CD4-positive, alpha-beta T cell treated with Interferon gamma for 1 hour (primary cell): ENCODE measurements at regions not wholly inside any gene's neighbourhood (a gene's known extent, or its start where the extent isn't known, plus 50 kb on each side); places are given as distances from the start of the nearest gene placed in this dataset.
"Not testable (repeated sequence)": the region's sequence is repeated elsewhere in the genome, so short reads cannot be mapped to it uniquely, and the experiment has no call there.

Source experiments
- DNase-seq: peaks from one replicate; pipeline ENCODE4 v3.0.0-alpha.2; 2020

DNA sequence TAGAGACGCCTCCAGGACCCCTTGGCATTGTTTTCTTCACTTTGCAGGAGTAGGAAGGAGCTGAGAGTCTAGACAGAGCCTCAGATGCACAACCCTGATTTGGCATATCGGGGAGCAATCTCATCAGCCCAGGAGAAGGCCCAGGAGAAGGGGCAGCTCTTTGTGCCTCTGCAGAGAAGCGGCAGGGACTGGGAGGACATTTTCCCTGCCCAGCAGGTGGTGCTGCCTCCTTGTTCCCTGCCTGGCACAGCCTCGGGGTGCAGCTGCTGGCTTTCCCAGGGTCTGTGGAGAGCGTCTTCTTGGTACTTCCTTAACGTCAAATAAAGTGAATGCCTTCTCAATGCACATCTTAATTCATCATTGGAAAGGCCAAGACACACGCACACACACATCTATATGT, 419.5 kb downstream of the TMEM121 start:
- DNase-seq, result peak; percentile 13

DNA sequence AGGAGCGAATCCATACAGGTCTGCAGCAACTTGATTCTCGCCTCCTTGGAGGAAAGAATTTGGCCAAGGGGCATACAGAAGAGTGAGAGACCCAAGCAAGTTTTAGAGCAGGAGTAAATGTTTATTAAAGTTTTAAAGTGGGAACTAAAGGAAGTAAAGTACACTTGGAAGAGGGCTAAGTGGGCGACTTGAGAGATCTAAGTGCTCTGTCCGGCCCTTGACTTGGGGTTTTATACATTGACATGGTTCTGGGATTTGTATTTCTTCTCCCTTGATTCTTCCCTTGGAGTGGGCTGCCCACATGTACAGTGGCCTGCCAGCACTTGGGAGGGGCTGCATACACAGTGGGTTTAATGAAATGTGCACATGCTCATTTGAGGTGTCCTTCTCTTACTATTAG, 421.2 kb downstream of the TMEM121 start:
- no peak for DNase-seq

DNA sequence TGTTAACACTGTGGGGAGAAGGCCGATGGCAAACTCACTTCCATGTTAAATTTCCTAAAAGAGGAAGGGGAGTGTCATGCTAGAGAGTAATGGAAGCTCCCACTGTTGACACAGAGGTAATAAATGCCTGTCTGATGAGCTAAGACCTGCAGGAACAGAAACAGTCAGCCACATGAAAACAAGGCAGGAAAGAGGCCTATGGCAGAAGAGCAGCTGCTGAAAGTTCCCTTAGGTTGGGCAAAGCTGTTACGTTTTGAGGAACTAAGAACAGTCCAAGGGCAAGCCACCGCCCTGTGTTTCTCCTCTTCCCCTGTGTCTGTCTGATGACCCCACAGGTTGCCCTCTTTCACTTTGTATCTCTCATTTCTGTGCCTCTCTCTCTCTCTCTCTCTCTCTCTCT, 422.6 kb downstream of the TMEM121 start:
- peak; percentile 22 for DNase-seq

DNA sequence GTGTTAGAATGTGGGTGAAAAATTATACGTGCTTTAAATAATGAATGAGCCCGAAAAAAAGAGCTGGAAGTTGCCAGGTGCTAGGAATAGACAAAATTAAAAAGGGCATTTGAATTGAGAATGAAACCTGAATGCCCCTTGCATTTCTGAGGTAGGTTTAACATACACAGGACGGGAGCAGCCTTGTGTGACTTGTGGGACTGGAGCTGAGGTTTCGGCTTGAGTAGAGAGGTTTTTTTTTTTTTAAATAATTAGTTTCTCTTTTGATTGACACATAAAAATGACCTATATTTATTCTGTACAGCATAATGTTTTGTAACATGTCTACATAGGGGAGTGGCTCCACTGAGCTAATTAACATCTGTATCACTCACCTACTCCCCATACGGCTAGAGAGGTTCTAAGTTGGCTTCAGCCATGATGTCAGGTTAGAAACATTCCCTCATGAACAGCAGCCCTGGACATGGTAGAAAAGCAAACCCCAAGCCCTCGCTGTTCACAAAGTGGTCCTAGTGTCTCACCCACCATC, 424.0 kb downstream of the TMEM121 start:
- not testable (repeated sequence) for DNase-seq

DNA sequence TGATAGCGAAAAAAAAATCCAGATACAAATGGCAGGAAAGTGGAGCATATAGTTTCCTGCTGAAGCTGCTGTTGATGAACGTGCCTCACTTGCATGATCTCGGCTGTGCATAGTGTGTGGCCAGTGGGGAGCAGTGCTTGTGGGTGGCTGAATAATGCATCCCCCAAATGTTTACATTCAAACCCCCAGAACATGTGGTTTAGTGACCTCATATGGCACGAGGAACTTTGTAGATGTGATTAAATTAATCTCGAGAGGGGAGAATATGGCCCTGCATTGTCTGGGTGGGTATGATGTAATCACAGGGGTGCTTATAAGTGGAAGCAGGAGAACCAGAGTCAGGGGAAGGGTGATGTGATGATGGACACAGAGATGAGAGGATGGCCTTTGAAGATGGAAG, 425.0 kb downstream of the TMEM121 start:
- no peak for DNase-seq

DNA sequence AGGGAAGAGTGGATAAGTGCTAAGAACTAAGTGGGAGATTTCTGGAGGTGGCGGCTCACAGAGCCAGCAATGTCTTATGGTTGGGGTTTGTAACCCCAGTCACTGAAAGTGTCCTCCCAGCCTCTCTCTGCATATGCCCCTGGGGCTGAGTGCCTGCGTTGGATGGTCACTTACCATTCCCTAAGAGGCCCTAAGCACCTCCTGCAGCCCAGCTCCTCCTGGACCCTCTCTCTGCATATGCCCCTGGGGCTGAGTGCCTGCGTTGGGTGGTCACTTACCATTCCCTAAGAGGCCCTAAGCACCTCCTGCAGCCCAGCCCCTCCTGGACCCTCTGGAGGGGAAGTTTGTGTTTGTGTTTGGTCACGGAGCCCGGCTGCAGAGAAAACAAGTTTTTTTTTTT, 425.8 kb downstream of the TMEM121 start:
- no peak for DNase-seq

DNA sequence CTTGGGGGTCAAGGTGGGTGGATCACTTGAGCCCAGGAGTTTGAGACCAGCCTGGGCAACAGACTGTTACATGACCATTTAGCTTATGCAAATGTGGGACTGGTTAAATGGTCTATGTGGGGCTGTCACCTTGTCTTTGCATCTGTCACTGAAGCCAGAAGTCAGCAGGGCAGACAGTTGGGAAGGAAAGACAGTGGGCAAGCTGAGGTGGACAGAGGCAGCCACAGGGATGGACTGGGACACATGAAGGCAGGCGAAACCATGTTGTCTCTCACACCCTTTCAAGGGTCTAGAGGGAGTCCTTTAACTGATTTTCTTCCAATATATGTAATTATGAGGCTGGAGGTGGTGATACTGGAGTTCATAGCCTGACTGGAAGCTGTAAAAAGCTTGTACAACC, 426.4 kb downstream of the TMEM121 start:
- no peak for DNase-seq

DNA sequence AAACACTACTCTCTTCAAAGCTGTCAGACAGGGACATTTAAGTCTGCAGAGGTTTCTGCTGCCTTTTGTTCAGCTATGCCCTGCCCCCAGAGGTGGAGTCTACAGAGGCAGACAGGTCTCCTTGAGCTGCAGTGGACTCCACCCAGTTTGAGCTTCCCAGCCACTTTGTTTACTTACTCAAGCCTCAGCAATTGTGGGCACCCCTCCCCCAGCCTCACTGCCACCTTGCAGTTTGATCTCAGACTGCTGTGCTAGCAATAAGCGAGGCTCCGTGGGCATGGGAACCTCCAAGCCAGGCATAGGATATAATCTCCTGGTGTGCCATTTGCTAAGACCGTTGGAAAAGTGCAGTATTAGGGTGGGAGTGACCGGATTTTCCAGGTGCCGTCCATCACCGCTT, 435.2 kb downstream of the TMEM121 start:
- DNase-seq, result not testable (repeated sequence)

DNA sequence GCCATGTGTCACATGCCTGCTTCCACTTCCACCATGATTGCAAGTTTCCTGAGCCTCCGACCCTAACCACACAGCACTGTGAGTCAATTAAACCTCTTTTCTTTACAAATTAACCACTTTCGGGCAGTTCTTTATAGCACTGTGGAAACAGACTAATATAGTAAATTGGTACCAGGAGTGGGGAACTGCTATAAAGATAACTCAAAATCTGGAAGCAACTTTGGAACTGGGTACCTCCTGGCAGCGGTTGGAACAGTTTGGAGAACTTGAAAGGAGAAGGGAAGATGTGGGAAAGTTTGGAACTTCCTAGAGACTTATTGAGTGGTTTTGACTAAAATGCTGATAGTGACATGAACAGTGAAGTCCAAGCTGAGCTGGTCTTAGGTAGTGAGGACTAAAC, 436.1 kb downstream of the TMEM121 start:
- DNase-seq, result no peak

DNA sequence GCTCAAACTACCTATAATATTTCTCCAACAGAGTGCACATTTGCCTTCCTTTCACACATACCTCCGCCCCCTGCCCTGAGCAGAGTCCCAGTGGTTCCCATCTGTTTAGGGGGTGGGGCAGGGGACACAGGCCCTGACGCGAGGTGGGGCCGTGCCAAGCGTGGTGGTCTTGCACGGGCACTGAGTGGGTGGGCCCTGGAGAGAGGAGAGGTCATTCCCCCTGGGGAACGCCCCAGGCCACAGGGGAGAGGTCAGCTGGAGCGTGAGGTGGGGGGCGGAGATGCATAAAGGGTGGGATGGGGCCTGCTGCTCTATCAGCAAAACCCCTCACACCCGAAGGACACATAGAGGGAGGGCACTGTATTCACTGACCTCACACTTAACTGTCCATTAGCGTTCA, 441.9 kb downstream of the TMEM121 start:
- no peak for DNase-seq

DNA sequence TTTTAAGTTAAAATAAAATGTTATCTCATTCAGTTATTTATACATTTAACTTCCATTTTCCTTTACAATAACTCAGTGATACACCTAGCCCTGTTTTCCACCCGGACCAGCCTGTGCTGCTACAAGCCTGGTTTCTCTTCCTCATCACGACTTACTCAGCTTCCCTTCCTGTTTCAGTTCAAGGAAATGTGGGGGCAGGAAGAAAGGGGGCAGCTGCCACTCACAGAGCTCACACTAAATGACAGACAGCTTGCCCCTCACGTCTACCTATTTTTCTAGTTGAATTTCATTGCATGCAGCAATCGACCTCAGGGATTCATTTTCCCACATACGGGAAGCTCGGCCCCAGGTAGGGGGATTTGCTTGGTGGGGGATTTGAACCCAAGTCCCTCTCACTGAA, 442.6 kb downstream of the TMEM121 start:
- not testable (repeated sequence) for DNase-seq

DNA sequence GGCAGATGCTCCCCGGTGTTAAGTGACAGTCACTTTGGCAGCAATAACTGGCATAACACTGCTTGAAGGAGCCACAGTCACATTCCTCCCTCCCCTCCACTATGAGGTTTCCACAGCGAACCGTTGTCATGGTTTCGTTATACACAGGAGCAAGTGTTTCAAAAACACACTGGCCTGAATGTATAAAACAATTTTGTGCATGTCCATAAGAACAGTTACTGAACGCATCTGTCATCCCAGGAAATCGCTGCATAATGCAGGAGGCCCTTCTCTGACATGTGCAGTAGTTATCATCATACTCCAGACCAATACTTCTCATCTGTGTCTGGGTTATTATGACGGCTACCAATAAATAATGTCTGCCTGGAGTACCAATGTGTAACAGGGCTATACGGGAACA, 444.4 kb downstream of the TMEM121 start:
- not testable (repeated sequence) for DNase-seq

DNA sequence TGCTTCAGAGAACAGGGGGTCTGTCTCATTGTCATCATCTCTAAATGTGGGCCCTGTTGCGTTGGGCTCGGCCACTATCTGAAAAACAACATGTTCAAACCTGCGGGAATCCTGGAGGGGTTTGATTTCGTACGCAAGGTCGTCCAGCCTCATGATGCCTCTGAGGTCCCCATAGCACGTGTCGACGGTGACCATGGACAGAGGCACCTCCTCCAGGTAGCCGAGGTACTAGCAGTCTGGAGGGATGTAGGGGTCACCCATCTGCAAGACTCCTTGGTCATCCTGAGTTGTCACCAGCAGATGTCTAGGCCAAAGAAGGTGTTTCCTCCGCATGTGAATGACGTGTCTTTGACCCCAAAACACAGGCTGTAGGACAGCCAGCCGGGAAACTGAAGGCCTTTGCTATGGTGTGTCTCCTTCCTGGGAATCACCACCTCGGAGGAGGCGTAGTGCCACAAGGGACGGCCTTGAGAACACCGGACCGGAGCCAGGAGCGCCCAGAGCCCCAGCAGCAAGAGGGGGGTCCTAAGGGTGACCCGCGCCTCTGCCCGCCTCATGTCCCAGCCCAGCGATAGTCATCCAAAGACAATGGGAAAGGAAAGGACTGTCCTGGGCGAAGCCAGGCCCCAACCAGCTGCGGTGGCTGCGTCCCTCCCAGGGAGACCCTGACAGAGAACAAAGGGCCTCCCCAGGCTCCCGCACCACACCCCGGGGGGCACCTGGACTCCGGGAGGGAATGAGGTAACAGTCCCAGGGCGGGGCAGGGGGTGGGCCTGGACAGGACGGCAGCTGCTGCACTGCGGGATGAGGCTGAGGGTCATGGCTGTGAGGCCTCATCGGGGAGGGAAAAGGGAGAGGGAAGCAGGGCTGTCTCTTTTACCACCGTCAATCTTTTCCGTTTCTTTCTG, 445.5 kb downstream of the TMEM121 start:
- no peak for DNase-seq

DNA sequence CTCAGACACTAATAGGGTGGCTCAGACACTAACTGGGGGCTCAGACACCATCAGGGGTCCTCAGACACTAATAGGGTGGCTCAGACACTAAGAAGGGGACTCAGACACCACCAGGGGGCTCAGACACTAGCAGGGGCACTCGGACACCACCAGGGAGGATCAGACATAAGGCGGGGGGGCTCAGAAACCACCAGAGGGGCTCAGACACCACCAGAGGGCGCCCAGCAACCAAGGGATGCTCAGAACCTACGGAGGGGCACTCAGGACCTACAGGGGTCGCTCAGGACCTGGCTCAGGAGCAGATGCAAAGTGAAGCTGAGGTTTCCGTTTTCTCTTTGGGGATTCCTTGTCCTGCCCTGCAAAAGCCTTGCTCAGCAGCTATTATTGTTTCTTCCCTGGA, 448.5 kb downstream of the TMEM121 start:
- peak; percentile 57 for DNase-seq

DNA sequence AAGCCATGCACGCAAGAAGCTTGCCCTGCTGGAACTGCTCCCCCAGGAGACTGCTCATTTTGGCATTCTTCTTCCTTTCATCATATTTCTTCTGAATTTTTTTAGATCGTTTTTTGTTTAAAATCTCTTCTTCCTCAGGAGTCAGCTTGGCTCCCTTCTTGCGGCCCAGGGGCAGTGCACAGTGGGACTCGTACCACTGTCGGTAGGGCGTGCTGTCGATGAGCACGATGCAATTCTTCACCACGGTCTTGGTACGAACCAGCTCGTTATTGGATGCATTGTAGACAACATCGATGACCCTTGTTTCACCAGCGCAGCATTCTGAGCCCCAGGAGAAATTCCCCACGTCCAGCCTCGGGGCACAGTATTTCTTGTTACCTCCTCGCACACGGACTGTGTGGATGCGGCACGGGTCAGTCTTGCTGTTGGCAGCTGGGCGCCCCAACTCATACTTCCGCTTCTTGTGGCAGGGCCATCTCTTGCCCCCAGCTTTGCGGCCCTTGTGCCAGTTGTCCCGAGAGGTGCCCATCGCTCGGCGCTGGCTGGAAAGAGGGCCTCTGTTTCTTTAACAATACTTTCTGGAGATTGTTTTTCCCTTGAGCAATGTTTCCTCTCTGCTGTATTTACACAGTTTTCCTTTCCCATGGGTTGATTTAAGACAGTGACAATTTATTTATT, 452.4 kb downstream of the TMEM121 start:
- no peak for DNase-seq

DNA sequence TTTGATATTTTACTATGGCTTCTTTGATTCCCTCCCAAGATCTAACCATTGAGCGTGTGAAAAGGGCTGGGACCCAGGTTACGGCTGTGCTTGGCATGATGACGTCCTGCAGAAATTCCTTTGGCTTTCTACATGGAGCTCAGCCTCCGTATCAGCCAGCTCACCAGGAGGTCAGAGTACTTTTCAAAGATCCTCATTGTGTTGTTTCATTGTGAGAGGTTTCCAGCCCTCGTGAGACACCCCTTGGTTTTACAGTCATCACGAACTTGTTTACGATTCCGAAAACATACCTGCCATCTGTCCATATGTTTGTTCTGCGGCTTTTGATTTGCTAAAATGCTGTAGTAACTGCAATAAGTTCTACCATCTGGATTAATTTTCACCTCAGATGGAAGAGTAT, 453.1 kb downstream of the TMEM121 start:
- no peak for DNase-seq

DNA sequence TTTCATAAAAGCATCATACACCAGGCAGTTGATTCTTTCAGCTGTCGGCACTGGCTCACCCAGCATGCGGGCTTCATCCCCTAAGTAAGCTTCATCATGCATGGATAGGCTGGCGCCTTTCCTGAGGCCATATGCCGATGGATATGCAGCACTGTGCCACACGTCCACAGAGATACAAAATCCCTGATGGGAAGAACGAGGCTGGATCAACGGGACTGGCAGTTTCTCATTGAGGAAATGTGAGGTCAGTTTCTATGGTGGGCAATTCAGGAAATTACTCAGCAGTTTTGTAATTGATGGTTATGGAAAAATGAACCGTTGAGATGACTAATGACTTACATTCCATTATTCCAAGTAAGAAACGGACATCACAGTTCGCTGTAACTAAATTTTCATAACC, 453.8 kb downstream of the TMEM121 start:
- no peak for DNase-seq

DNA sequence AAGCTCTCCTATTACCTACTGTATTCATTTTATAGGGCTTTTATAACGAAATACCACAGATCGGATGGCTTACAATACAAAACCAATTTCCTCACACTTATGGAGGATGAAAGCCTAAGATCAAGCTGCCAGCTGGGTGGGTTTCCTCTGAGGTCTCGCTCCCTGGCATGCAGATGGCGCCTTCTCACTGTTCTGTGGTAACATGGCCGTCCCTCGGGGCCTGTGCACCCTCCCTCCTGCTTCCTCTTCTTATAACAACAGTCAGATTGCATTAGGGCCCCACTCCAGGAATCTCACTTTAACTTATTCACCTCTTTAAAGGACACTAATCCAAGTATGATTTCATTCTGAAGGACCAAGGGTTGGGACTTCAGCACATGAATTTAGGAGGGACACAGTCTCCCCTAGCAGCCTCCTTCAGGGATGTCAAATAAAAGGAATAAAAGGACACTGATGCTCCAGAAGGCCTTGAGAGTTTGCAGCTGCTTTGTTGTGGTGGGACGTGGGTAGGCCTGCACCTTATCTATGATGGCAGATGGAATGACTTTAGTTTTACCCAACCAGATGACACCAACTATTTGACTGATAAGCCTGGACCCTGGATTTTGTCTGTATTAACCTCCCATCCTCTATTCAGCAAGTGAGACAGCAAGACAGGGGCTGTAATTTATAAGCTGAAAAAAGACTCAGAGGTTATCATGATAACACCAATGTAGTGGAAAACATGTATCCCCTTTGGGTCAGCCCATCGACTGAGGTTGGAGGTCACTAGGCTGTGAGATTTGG, 455.3 kb downstream of the TMEM121 start:
- DNase-seq, result peak; percentile 70

DNA sequence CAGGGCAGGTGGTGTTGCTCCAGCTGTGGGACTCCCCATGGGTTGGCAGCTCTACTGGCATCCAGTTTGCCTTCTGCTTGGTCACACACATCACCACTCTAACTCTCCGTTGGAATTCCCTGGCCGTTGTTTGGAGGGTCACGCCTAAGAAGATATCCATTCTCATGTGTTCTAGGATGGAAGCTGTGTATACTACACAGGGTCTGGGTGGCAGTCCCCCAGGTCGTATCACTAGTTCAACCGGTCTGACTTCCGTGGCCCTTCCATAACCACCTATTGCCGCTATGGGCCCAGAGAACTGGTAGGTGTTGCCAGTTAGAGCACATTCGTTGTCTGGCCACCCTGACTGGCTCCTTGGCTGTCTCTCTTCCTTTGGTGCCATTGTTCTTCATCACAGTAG, 456.3 kb downstream of the TMEM121 start:
- DNase-seq, result no peak

DNA sequence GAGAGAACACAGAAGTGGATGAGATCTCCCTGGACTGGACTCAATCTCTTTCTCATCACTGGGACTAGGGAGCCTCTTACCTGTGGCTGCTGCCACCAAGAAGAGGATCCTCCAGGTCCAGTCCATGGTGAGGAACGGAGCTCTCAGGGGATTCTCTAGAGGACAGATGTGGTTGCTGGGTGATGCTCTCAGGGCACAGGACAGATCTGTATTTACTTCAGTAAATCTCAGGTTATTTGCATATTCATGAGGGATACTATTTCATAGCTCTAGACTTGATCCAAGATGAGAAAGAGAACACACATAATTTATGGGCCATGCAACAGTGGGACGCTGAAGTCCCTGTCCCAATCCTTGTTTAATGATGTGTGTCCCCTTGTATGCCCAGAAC, 460.5 kb downstream of the TMEM121 start:
- DNase-seq, result no peak

DNA sequence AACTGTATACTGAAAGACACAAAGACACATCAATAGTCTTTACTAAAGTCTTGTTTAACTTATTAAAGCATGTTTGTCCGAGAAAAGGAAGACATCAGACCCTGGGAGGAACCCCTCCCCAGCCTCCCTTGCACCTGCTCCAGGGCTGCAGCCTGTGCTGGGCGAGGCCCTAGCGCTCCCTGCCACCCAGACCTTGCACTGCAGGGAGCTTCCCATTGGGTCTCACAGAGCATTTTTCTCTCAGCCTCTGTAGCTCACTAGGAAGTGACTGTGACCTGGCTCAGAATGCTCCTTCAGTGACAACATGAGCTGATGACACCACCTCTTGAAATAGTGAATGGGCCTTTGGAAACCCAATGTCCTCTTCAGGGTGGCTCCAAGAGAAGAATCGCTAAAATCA, 461.2 kb downstream of the TMEM121 start:
- no peak for DNase-seq

DNA sequence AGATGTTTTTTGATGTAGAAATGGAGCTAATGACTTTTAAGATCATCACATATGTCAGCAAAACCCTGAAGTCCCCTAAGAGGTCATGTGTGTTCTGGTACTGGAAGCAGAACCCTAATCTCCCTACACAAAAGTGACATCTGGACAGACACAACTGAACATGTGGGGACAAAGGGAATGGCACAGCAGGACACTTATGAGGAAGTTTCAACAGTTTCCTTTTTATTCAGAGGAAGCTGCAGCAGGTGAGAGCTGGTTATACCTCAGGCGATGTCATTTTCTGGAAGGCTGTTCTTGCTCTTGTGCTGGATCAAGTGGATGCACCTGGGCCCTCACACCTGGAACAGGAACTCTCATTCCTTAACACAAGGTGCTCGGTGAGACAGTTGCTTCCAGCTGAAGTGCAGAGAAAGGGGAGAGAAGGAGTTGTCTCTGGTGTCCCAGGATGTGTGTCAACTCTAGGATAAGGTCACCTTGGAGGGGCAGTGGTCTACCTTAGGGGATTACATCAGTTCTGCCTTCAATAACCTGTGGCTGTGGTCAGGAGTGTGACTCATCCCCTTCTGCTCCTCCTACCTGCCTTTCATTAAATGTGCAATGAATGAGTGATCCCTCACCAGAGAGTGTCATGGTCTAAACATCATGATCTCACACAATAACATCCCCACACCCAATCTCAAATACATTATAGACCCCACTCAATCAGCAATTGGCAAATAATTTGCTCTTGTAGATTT, 463.4 kb downstream of the TMEM121 start:
- DNase-seq, result no peak

DNA sequence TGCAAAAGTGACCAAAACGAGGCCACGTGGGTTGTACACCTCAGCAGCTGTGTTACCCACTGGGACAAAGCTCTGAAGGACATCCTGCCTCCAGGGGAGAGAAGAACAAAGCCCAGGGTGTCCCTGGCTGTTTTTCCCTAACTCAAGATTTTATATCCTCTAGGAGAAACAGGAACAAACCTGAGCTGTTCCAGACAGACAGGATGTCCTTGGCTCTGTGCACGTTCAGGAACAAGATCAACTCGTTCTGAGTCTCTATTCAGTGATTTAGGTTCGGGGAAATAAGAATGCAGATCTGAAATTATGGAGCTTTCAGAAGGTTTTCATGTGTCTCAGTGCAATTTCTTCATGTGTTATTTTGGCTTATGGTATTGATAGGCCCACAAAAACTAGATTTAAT, 465.3 kb downstream of the TMEM121 start:
- not testable (repeated sequence) for DNase-seq
